ENCODE measurements at regions not wholly inside any gene's neighbourhood (a gene's known extent, or its start where the extent isn't known, plus 50 kb on each side); places are given as distances from the start of the nearest gene placed in this dataset.

DNA sequence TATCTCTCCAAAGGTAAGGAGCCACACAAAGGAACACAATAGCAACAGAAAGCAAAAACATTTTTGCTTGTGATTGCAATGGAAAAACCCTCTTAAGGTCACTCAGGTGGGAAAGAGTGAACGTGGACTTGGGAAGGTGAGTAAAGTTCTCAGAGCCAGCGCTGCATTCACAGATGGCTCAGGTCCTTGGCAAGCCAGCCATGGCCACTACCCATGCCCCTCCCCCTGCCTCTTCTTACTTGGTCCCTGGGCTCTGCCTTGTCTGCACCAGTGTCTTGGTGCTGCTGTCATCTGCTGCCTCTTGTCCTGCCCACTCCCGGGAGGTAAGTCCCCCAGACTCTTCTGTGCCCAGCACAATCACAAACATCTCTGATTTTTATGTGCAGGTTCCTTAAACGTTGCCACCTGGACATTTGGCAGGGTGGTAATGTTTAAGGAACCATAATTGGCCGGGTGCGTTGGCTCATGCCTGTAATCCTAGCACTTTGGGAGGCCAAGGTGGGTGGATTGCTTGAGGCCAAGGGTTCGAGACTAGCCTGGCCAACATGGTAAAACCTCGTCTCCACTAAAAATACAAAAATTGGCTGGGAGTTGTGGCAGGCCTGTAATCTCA, 74.6 kb downstream of the FEM1C start:
- no peak for TF ChIP-seq EZH2 (IDR thresholded peaks at IDR 0.05)
- TF ChIP-seq POLR2AphosphoS5 (IDR thresholded peaks at IDR 0.05; ENCODE audit: borderline replicate concordance, low read depth, low read length): no peak
- no peak for TF ChIP-seq FOXP2 (optimal IDR thresholded peaks at IDR 0.05; ENCODE audit: control extremely low read depth, extremely low read length, insufficient read depth)
